ENCODE measurements at regions not wholly inside any gene's neighbourhood (a gene's known extent, or its start where the extent isn't known, plus 50 kb on each side); places are given as distances from the start of the nearest gene placed in this dataset.

DNA sequence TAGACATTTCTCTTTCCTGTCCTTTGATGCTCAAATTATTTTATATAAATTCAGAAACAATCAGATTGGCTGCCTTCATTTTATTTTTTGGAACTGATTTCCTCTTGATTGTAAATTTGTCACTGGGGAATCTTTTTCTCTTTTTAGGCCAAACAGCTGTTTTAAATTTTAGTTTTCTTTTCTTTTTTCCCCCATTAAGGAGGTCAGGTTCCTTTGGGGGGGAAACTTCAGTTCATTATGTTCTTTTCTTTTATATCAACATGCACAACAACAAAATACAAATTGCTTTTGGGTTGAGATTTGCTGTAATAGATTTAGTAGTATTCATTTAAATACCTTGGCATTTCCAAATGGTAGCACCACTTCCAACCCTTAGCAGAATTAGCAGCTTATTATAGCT lies 264.8 kb upstream of the SPRY2 start:
- Mint-ChIP-seq H3K27me3 (no peaks in the 10 kb centered on the region), H3K27ac (no peak overlapping the region), H3K9me3 (no peaks in the 10 kb centered on the region), H3K4me1 (ENCODE audit: low read depth) (no peaks in the 10 kb centered on the region), H3K4me3 (no peak overlapping the region), H3K36me3 (ENCODE audit: low read depth) (no peaks in the 10 kb centered on the region)

GRCh38 chr13:80605011-80605410 lies 264.1 kb upstream of the SPRY2 start:
- Mint-ChIP-seq H3K27ac (no peak overlapping the region), H3K27me3 (no peaks in the 10 kb centered on the region), H3K4me3 (no peak overlapping the region)

GRCh38 chr13:80604098-80604497 lies 263.2 kb upstream of the SPRY2 start:
- Mint-ChIP-seq H3K36me3 (ENCODE audit: low read depth) (no peaks in the 10 kb centered on the region), H3K27me3 (no peaks in the 10 kb centered on the region)

More at GRCh38 chr13:80605011-80605410, 264.1 kb upstream of the SPRY2 start:
- Mint-ChIP-seq H3K9me3 (no peaks in the 10 kb centered on the region), H3K4me1 (ENCODE audit: low read depth) (no peaks in the 10 kb centered on the region), H3K36me3 (ENCODE audit: low read depth) (no peaks in the 10 kb centered on the region)

GRCh38 chr13:80603351-80603750 lies 262.4 kb upstream of the SPRY2 start:
- H3K36me3 Mint-ChIP-seq (ENCODE audit: low read depth), result no peaks in the 10 kb centered on the region
- no peaks in the 10 kb centered on the region for H3K9me3 Mint-ChIP-seq
- no peaks in the 10 kb centered on the region for H3K27me3 Mint-ChIP-seq
- H3K27ac Mint-ChIP-seq, result no peak overlapping the region
- H3K4me1 Mint-ChIP-seq (ENCODE audit: low read depth), result no peaks in the 10 kb centered on the region
- no peak overlapping the region for H3K4me3 Mint-ChIP-seq

More at GRCh38 chr13:80604098-80604497, 263.2 kb upstream of the SPRY2 start:
- Mint-ChIP-seq H3K4me3 (no peak overlapping the region), H3K27ac (no peak overlapping the region), H3K9me3 (no peaks in the 10 kb centered on the region), H3K4me1 (ENCODE audit: low read depth) (no peaks in the 10 kb centered on the region)

GRCh38 chr13:80599765-80600164 lies 258.8 kb upstream of the SPRY2 start:
- Mint-ChIP-seq H3K27ac (no peak overlapping the region), H3K36me3 (ENCODE audit: low read depth) (no peaks in the 10 kb centered on the region), H3K27me3 (no peaks in the 10 kb centered on the region), H3K9me3 (peaks cover 6% of the 10 kb centered on the region), H3K4me3 (no peak overlapping the region), H3K4me1 (ENCODE audit: low read depth) (no peaks in the 10 kb centered on the region)

GRCh38 chr13:80598189-80598588 lies 257.3 kb upstream of the SPRY2 start:
- Mint-ChIP-seq H3K9me3 (peaks cover 6% of the 10 kb centered on the region), H3K27me3 (no peaks in the 10 kb centered on the region), H3K4me3 (no peak overlapping the region), H3K27ac (no peak overlapping the region), H3K36me3 (ENCODE audit: low read depth) (no peaks in the 10 kb centered on the region), H3K4me1 (ENCODE audit: low read depth) (no peaks in the 10 kb centered on the region)

DNA sequence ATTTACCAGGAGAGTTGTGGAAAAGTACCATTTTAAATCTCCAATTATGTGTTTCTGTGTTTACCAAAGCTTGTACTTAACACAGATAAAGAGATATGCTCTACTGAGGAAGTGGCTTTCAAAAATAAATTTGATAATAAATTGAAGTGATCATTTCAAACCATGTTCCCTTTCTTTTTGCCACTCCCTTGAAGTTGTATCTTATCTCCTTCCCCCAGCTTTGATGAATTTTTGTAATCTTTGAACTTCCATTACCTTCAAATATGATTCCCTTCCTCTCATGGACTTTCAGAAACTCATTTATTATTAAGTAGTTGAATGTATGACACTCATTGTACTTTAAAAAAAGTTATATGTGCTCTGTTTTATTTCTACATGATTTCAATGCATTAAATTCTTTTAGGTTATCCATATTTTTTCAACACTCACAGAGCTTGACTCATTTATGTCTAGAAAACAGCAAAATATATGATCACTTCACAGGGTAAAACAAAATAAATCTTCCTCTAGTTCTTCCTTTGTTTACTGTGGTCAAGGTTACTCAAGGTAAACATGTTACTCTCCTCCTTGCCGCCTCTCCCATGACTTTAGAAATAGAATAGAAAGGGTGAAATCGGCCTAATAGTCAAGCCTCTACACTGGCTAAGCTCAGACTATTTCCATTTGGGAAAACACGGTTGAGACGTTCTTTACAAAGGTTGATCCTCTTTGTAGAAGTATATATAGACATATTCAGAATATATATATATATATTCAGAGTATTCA lies 251.2 kb upstream of the SPRY2 start:
- Mint-ChIP-seq H3K4me3 (no peak overlapping the region), H3K27me3 (no peaks in the 10 kb centered on the region), H3K27ac (no peak overlapping the region), H3K9me3 (peaks cover 1% of the 10 kb centered on the region), H3K36me3 (ENCODE audit: low read depth) (no peaks in the 10 kb centered on the region), H3K4me1 (ENCODE audit: low read depth) (no peaks in the 10 kb centered on the region)

DNA sequence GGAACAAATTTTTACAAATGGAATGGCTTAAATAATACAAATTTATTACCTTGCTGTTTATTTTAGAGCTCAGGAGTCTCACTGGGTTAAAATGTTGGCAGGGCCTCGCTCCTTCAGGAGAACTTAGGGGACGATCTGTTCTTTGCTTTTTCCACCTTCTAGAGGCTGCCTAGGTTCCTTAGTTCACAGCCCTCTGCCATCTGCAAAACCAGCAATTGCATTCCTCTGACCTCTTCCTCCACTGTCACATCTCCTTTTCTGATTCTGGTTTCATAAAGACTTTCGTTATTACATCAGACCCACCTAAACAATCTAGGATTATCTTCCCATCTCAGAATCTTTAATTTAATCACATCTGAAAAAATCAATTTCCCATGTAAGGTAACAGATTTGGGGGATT lies 249.6 kb upstream of the SPRY2 start:
- Mint-ChIP-seq H3K9me3 (peaks cover 5% of the 10 kb centered on the region), H3K36me3 (ENCODE audit: low read depth) (no peaks in the 10 kb centered on the region), H3K4me3 (no peak overlapping the region), H3K4me1 (ENCODE audit: low read depth) (no peaks in the 10 kb centered on the region), H3K27me3 (no peaks in the 10 kb centered on the region), H3K27ac (no peak overlapping the region)

DNA sequence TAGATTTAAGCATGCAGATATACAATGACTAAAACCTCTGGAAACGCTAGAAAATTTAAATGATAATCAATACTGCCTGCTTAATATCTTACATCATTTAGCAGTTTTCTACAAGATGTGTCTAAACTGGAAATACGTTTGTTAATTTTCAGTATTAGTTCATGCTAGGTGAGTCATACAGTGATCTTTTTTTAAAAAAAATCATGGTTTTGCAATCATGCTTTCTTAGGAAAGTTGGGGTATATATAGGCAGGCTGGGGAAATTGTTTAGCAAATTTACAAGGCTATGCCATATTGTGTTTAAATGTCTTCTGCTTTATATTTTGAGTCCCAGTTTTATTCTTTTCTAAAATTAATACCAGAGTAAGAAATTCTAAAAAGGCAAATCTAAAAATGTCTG lies 245.4 kb upstream of the SPRY2 start:
- Mint-ChIP-seq H3K4me3 (no peak overlapping the region), H3K9me3 (peaks cover 5% of the 10 kb centered on the region), H3K4me1 (ENCODE audit: low read depth) (no peaks in the 10 kb centered on the region), H3K27me3 (no peaks in the 10 kb centered on the region), H3K27ac (no peak overlapping the region), H3K36me3 (ENCODE audit: low read depth) (no peaks in the 10 kb centered on the region)

DNA sequence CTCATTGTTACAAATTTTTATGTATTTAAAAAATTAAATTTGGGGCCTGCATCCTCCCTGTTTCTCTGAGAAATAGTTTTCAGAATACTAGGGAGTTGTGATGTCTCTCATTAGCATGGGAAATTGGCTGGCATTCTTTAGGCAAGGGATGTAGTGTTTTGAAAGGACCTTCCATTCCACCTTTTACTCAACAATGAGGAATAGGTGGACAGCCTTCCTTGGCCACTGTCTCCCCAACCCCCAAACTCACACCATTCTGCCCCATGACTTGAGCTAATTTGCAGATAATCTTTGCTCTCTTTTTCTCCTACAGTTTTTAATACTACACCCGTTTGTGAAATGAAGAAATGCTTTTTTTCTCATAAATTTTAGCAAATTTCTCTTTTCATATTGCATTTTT lies 244.6 kb upstream of the SPRY2 start:
- no peaks in the 10 kb centered on the region for H3K36me3 Mint-ChIP-seq (ENCODE audit: low read depth)
- peaks cover 12% of the 10 kb centered on the region for H3K9me3 Mint-ChIP-seq
- no peaks in the 10 kb centered on the region for H3K27me3 Mint-ChIP-seq
- no peak overlapping the region for H3K4me3 Mint-ChIP-seq
- H3K4me1 Mint-ChIP-seq (ENCODE audit: low read depth), result no peaks in the 10 kb centered on the region
- H3K27ac Mint-ChIP-seq, result no peak overlapping the region

DNA sequence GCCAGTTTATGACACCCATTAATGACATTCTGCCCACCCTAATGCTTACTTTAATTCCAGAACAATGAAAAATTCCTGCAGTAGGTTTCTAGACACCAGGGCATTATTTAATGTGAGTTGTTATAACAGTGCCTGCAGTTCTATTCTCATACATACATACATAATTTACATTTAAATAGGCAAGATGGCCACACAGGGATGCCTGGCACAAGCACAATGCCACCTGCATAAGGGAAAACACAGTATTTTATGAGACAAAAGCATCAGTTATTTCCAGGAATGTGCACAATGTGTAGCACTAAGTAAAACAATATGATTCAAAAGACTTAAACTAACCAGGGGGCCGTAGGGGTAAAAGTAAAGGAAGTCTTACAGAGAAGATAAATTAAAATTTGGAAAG lies 243.9 kb upstream of the SPRY2 start:
- Mint-ChIP-seq H3K4me1 (ENCODE audit: low read depth) (no peaks in the 10 kb centered on the region), H3K27ac (no peak overlapping the region), H3K9me3 (peaks cover 17% of the 10 kb centered on the region), H3K4me3 (no peak overlapping the region), H3K27me3 (no peaks in the 10 kb centered on the region), H3K36me3 (ENCODE audit: low read depth) (no peaks in the 10 kb centered on the region)

- Mint-ChIP-seq H3K27me3 (no peaks in the 10 kb centered on the region), H3K9me3 (peaks cover 20% of the 10 kb centered on the region), H3K4me1 (ENCODE audit: low read depth) (no peaks in the 10 kb centered on the region), H3K4me3 (no peak overlapping the region), H3K27ac (no peak overlapping the region), H3K36me3 (ENCODE audit: low read depth) (no peaks in the 10 kb centered on the region)
These were observed 243.4 kb upstream of the SPRY2 start for GRCh38 chr13:80584306-80584705.

DNA sequence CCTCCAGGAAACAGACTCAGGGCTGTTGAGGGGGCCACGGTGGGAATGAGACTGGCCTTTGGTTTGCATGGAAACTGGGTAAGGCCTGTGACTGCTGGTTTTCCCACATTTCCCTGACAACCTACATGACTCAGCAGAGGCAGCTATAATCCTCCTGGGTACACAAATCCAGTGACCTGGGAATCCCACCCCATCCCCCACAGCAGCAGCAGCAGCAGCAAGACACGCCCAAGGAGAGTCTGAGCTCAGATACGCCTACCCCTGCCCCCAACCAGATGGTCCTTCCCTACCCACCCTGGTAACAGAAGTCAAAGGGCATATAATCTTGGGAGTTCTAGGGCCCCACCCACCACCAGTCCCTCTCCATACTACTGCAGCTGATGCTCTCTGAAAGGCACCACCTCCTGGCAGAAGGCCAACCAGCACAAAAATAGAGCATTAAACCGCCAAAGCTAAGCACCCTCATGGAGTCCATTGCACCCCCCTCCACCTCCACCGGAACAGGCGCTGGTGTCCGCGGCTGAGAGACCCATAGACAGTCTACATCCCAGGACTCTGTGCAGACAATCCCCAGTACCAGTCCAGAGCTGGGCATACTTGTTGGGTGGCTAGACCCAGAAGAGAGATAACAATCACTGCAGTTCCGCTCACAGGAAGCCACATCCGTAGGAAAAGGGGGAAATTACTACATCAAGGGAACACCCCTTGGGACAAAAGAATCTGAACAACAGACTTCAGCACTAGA lies 237.2 kb upstream of the SPRY2 start:
- Mint-ChIP-seq H3K9me3 (peaks cover 18% of the 10 kb centered on the region), H3K4me3 (no peak overlapping the region), H3K36me3 (ENCODE audit: low read depth) (no peaks in the 10 kb centered on the region), H3K27ac (no peak overlapping the region), H3K4me1 (ENCODE audit: low read depth) (no peaks in the 10 kb centered on the region), H3K27me3 (no peaks in the 10 kb centered on the region)

DNA sequence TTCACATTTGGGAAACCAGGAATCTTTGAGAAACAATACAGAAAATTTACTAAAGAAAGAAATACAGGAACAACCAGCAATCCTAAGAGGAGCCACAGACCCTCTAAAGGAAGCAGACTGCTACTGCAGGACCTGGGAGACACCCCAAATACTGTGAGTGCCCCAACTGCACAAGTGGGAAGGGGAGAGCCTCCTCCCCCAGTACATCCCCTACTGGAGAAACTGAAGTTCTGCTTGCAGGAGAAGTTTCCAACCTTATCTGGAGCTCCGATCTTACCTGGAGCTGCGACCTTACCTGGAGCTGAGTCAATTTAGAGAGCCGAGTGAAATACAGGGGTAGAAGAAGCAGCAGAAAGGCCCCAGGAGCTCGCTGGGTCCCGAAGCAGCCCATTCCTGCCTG lies 236.4 kb upstream of the SPRY2 start:
- no peaks in the 10 kb centered on the region for H3K4me1 Mint-ChIP-seq (ENCODE audit: low read depth)
- H3K9me3 Mint-ChIP-seq, result peaks cover 18% of the 10 kb centered on the region
- H3K36me3 Mint-ChIP-seq (ENCODE audit: low read depth), result no peaks in the 10 kb centered on the region
- no peak overlapping the region for H3K4me3 Mint-ChIP-seq
- H3K27ac Mint-ChIP-seq, result no peak overlapping the region
- no peaks in the 10 kb centered on the region for H3K27me3 Mint-ChIP-seq

DNA sequence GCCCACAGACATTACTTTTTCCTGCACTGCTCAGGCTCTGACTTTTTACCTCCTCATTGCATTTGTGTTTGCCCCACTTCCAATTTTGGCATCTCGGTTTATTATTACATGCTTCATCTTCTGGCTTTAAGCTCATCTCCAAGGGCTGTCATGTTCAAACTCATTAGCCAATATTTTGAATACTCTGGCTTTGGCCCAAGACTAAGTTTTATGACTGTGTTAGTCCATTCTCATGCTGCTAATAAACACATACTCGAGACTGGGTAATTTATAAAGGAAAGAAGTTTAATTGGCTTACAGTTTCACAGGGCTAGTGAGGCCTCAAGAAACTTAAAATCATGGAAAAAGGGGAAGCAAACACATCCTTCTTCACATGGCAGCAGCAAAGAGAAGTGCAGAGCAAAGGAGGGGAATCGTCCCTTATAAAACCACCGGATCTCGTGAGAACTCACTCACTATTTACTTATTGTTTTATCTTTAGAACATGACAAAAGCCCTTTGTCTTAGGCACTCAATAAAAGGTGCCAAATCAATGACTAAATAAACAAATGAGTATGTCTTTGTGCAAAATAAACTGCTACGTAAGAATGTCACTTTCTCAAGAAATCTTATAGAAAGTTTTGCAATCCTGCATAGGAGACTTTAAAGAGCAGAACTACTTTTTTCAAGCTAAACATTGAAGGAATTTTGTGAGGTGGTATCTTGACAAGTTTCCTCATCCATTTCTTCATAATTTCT lies 233.4 kb upstream of the SPRY2 start:
- no peak overlapping the region for H3K27ac Mint-ChIP-seq
- H3K36me3 Mint-ChIP-seq (ENCODE audit: low read depth), result no peaks in the 10 kb centered on the region
- H3K9me3 Mint-ChIP-seq, result peaks cover 3% of the 10 kb centered on the region
- H3K4me3 Mint-ChIP-seq, result no peak overlapping the region
- H3K27me3 Mint-ChIP-seq, result no peaks in the 10 kb centered on the region
- no peaks in the 10 kb centered on the region for H3K4me1 Mint-ChIP-seq (ENCODE audit: low read depth)
